ENCODE measurements at regions not wholly inside any gene's neighbourhood (a gene's known extent, or its start where the extent isn't known, plus 50 kb on each side); places are given as distances from the start of the nearest gene placed in this dataset.
"Not testable (repeated sequence)": the region's sequence is repeated elsewhere in the genome, so short reads cannot be mapped to it uniquely, and the experiment has no call there.

DNA sequence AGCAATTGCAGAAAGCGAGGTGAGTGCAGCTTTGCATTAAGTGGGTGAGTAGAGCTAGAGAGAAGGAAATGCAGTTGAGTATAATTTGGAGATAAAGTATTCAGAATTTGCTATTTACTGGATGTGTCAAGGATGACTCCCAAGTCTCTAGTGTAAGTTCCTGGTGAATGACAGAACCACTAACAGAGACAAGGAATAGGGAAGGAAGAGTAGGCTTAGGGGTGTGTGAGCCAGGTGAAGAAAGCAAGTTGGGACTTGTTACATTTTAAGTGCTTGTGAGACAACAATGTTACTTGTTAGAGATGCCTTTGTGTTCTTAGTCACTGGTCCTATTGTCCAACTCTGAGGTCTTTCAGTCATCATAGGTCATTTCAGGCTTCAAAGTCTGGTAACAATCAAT lies 70.8 kb downstream of the TBC1D26 start:
- not testable (repeated sequence) for H3K4me1 Mint-ChIP-seq; H3K9me3 Mint-ChIP-seq; H3K36me3 Mint-ChIP-seq; ATAC-seq (replicated peaks); DNase-seq; H3K27me3 Mint-ChIP-seq; H3K27ac Mint-ChIP-seq; H3K4me3 Mint-ChIP-seq

DNA sequence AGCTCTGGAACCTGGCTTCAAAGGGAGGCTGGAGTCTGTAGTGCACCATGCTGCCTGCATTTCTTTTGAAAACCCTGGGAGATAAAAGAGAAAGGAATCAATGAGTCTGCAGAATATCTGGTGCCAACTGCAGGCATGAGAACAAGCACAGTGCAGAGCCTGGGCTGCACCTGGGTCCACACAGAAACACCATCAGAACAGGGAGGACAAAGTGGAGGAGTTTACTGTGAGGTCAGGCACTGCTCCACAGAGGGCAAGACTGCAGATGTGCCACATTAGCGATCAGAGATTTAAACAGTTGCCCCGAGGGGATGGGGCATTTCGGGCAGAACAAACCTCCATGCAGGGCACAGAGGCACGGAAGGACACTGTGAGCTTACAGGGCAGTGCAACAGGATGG lies 74.7 kb downstream of the TBC1D26 start:
- not testable (repeated sequence) for H3K9me3 Mint-ChIP-seq; H3K4me3 Mint-ChIP-seq; ATAC-seq (replicated peaks); H3K36me3 Mint-ChIP-seq; H3K4me1 Mint-ChIP-seq; DNase-seq; H3K27ac Mint-ChIP-seq; H3K27me3 Mint-ChIP-seq

DNA sequence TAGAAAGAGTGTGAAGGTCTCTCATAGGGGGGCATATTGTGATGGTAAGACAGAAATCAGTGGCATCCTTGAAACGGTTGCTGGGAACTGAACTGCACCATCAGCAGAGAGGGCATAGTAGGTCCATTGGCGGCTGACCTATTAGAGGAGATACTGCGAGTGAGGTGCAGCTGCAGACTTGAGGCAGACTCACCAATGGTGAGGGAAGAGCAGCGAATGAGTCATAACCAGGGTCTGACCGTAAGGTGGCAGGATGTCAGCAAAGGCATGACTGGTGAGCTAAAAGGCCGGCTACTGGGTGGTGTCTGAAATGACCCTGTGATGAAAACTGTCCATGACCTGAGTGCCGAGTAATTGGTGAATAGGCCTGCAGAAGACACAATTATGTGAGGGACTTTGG lies 81.3 kb downstream of the TBC1D26 start:
- ATAC-seq (replicated peaks); H3K27ac Mint-ChIP-seq; H3K36me3 Mint-ChIP-seq; H3K9me3 Mint-ChIP-seq; H3K27me3 Mint-ChIP-seq; H3K4me1 Mint-ChIP-seq; DNase-seq; H3K4me3 Mint-ChIP-seq: not testable (repeated sequence)

DNA sequence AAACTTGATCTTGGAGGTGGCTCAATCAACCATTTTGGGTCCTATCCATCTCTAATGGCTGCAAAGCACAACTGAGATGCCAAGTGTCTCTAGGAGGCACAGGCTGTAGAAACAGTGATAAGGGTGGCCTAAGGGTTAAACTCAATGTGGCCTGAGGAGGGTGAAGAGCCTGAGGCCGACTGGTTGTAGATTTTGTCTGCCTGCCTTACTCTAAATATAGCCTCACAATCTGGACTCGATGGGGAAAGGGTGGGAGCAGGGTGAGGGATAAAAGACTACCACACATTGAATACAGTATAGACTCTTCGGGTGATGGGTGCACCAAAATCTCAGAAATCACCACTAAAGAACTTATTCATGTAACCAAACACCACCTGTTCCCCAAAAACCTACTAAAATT lies 81.9 kb downstream of the TBC1D26 start:
- H3K4me3 Mint-ChIP-seq; H3K9me3 Mint-ChIP-seq; H3K27me3 Mint-ChIP-seq; H3K36me3 Mint-ChIP-seq; H3K27ac Mint-ChIP-seq; H3K4me1 Mint-ChIP-seq; ATAC-seq (replicated peaks); DNase-seq: not testable (repeated sequence)

DNA sequence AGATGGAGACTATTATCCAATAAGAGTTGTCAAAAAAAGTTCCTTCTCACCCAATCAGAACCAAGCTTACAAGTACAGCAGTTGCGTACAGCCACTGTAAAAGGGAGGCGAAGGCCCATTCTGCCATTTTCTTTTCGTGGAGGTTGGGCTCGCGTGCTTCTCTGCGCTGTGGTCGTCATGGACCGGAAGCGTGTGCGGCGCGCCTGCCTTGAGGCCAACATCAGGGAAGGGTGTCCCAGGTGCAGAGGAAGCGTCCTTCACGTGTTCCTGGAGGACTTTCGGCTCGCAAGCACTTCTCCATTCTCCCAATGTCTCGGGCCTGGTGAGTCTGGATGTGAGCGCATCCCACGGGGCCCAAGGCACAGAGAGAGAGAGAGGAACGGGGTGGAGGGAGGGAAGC lies 85.8 kb downstream of the TBC1D26 start:
- not testable (repeated sequence) for ATAC-seq (replicated peaks); H3K4me1 Mint-ChIP-seq; DNase-seq; H3K36me3 Mint-ChIP-seq; H3K27ac Mint-ChIP-seq; H3K9me3 Mint-ChIP-seq; H3K4me3 Mint-ChIP-seq; H3K27me3 Mint-ChIP-seq

DNA sequence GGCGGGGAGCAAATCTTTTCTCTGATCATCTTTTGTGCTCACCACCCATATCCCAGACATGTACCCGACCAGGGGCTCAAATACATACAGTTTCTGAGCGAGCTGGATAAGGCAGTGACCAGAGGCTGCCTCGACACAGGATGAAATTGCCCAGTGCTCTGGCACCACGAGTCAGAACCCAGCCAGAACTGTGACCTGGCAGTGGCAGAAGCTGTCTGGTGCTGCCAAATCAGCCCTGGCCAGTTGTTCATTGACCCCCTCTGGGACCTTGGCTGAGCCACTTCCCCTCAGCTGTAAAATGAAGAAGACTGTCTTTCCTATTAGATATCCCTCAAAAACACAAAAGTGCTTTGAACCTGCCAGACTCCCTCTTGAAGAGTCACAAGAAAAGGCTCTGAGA lies 90.2 kb downstream of the TBC1D26 start:
- not testable (repeated sequence) for H3K27me3 Mint-ChIP-seq; H3K4me1 Mint-ChIP-seq; H3K36me3 Mint-ChIP-seq; H3K9me3 Mint-ChIP-seq; ATAC-seq (replicated peaks); H3K27ac Mint-ChIP-seq; H3K4me3 Mint-ChIP-seq; DNase-seq

DNA sequence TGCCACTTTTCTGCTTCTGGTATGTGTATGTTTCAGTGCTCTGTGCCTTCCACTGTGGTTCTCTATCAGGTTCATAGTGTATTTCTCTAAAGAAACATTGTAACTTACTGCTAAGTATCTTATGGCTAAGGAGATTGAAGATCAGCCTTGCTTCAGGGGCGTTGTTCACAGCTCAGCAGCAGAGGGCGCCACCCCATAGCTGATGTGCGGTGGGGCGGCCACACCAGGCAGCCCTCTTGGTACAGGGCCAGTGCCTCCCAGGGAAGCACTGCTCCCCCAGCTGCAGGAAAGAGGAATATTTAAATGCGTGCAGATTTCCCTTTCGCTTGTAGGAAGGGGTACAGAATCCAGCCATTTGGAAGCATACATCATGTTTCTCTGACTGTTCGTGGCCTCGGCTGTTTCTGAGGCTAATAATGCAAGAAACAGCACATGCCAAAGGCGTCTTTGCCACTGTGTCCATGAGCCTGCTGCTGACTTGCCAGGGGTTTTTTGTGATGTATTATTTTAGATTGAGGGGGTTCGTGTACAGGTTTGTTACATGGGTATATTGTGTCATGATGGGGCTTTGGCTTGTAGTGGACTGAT lies 96.7 kb downstream of the TBC1D26 start:
- not testable (repeated sequence) for H3K9me3 Mint-ChIP-seq, H3K27ac Mint-ChIP-seq, H3K36me3 Mint-ChIP-seq
- ATAC-seq (replicated peaks), result peak; percentile 64 to 66
- Mint-ChIP-seq H3K4me1 (peaks cover 22 to 35% of the 10 kb centered on the region in 2 donors), H3K4me3 (peak overlapping the region in 1 of 2 donors; percentile 18), H3K27me3 (peaks cover 22 to 30% of the 10 kb centered on the region in 2 donors)
- DNase-seq, result peak; percentile 56

DNA sequence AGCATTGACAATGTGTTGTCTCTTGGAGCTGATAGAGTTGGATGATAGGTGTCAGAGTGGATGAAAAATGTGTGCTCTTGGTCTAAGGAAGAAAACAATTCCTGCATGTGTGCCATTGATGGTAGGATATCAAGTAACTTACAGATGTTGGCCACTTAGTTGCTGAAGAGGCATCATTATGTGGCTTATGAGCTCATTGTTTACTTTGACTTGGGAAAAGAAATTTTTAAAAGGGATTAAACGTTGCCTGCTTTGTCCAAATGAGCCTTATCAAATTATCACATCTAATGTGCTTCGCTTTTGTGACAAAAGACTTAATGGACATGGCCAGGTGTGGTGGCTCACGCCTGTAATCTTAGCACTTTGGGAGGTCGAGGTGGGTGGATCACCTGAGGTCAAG lies 98.1 kb downstream of the TBC1D26 start:
- peak overlapping the region; percentile 9 for H3K27ac Mint-ChIP-seq
- not testable (repeated sequence) for ATAC-seq (replicated peaks); H3K9me3 Mint-ChIP-seq; DNase-seq; H3K4me3 Mint-ChIP-seq; H3K36me3 Mint-ChIP-seq
- peaks cover 23 to 38% of the 10 kb centered on the region in 2 donors for H3K4me1 Mint-ChIP-seq
- peaks cover 22 to 30% of the 10 kb centered on the region in 2 donors for H3K27me3 Mint-ChIP-seq

DNA sequence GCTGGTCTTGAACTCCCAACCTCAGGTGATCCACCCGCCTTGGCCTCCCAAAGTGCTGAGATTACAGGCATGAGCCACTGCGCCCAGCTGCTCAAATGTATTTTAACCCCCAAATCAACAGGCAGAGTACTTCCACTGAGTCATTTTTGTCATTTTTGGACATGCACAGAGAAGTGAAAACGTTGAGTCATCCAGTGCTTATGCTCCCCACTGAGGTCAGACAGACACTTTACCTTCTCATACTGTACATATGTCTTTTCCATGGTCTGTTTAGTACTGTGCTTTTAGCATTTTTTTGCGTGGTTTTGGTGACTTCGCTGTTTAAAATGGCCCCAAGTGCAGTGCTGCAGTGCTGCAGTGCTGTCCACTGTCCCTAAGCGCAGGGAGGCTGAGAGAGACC lies 99.1 kb downstream of the TBC1D26 start:
- H3K27ac Mint-ChIP-seq, result peak overlapping the region; percentile 85
- H3K9me3 Mint-ChIP-seq, H3K36me3 Mint-ChIP-seq, H3K4me3 Mint-ChIP-seq: not testable (repeated sequence)
- peaks cover 23 to 38% of the 10 kb centered on the region in 2 donors for H3K4me1 Mint-ChIP-seq
- peaks cover 22 to 30% of the 10 kb centered on the region in 2 donors for H3K27me3 Mint-ChIP-seq
- ATAC-seq (replicated peaks) (peak; percentile 94 to 95), DNase-seq (peak; percentile 61)

DNA sequence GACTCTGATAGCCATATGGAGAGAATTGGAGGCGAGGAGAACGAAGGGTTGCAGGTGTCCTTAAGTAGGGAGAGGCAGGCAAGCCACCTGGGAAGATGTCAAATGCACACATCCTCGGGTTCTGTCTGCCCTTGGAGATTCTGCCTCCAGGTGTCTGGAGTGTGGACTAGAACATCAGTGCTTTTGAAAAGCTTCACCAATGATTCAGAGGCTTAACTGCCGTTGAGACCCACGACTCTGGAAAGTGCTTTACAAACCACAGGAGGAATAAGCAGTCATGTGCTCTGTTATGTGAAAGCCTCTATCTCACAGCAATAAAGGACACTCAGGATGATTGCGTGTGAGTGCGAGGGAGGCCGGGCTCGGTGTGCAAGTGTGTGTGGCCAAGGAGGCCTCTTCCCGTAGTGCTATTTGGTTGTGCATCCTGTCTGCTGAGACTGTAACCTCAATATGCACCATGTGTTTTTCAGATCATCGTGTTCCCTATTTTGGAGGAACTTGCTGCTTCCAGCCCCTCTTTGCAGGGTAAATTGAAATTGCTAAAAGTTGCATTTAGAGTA lies 100.9 kb downstream of the TBC1D26 start:
- not testable (repeated sequence) for H3K4me3 Mint-ChIP-seq, DNase-seq
- peak; percentile 40 to 68 for ATAC-seq (replicated peaks)

DNA sequence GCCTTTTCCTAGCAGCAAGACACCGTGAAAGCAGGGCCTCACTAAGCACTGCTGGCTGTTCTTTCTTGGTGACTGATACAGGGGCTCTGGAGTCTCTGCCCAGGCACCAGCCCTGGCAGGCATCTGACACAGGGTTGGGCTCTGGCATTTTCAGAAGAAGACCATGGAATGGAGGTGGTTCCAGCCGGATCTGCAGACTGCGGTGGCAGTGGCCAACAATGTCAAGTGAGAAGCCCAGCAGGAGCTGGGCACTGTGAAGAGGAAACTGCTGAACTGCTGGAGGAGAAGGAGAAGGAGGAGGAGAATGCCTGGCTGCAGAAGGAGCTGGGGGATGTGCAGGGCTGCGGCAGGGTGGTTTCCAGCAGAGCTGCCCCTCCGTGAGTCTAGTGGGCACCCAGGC lies 101.8 kb downstream of the TBC1D26 start:
- peaks cover 12 to 18% of the 10 kb centered on the region in 2 donors for H3K27me3 Mint-ChIP-seq
- ATAC-seq (replicated peaks); H3K36me3 Mint-ChIP-seq; H3K4me3 Mint-ChIP-seq; H3K9me3 Mint-ChIP-seq; H3K27ac Mint-ChIP-seq; DNase-seq: not testable (repeated sequence)
- peaks cover 20 to 34% of the 10 kb centered on the region in 2 donors for H3K4me1 Mint-ChIP-seq

More for the DNA sequence above, 100.9 kb downstream of the TBC1D26 start:
- H3K27ac Mint-ChIP-seq, H3K9me3 Mint-ChIP-seq, H3K36me3 Mint-ChIP-seq: not testable (repeated sequence)
- peaks cover 23 to 38% of the 10 kb centered on the region in 2 donors for H3K4me1 Mint-ChIP-seq
- peaks cover 16 to 21% of the 10 kb centered on the region in 2 donors for H3K27me3 Mint-ChIP-seq

DNA sequence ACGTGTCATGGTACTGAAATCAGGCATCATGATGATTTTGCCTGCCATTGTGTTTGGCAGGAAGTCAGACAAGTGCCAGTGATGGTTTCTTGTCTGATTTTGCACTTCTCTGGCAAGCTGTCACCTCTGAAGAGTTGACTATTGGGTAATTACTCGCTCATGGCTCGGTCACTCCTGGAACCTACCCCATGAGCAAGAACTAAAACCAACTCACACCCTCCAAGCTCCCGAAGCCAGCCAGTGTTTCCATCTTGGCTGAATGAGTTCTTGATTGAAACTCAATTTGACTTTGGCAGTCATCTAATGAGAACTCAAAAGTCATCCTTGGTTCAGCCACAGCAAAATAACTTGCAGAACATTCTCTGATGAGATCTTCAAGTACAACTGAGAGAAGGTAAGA lies 103.4 kb downstream of the TBC1D26 start:
- H3K27me3 Mint-ChIP-seq; H3K9me3 Mint-ChIP-seq; H3K27ac Mint-ChIP-seq; DNase-seq; H3K36me3 Mint-ChIP-seq; ATAC-seq (replicated peaks); H3K4me3 Mint-ChIP-seq: not testable (repeated sequence)
- peaks cover 15 to 29% of the 10 kb centered on the region in 2 donors for H3K4me1 Mint-ChIP-seq

DNA sequence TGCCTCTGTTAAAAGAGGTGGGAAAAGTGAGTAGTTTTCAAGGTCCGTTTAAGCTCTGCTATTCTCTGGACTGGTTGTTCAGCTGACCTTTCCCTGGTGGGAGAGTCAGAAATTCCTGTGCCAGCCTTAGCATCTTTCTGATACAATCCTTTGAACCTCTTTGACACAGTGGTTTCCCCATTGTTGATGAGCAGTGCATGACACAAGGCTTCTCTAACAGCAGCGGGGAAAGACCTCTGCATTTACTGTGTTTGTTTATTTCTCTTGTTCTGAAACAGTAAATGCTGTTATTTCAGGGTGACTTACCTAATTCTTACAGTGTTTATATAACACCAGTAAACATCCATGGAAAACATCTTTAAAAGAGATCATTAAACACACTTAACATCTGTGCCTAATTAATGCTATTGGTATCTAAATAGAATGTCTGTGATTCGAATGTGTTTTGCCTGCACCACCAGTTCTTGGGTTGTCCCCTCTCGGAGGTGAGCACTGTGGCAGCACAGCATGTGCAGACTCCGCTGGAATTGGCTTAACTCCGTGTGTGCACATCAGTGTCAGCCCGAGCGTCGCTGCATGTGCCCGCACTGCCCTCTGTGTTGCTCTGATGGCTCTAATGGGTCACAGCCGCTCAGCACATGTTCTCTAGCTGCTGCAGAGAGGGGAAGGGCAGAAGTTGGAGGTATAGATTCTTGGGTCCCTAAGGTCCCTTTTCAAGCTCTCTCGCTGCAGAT lies 104.3 kb downstream of the TBC1D26 start:
- H3K27ac Mint-ChIP-seq; H3K27me3 Mint-ChIP-seq; H3K4me3 Mint-ChIP-seq; DNase-seq; H3K9me3 Mint-ChIP-seq; ATAC-seq (replicated peaks); H3K36me3 Mint-ChIP-seq: not testable (repeated sequence)
- peaks cover 12 to 22% of the 10 kb centered on the region in 2 donors for H3K4me1 Mint-ChIP-seq

DNA sequence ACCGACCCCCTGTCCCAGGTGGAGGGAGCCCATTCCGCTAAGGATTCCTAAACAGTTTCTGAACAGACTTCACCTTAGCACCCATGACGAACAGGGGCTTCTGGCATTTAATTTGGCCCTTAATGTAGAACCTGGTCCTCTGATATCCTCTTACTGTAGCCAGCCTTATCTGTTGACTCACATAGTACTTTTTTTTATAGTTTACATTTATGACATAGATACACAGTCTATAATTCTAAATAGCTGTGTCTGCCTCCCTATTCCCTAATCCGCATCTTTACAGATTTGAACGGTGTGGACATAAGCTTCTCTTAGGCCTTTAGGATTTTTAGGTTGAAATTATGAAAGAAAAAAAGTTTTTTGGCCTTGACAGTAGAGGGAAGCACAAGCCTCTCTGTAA lies 104.9 kb downstream of the TBC1D26 start:
- not testable (repeated sequence) for H3K36me3 Mint-ChIP-seq; ATAC-seq (replicated peaks); H3K9me3 Mint-ChIP-seq; H3K4me3 Mint-ChIP-seq; DNase-seq; H3K27me3 Mint-ChIP-seq; H3K27ac Mint-ChIP-seq
- peaks cover 7 to 18% of the 10 kb centered on the region in 2 donors for H3K4me1 Mint-ChIP-seq

Data from stimulated activated naive B cell treated with anti-CD40 and anti-IgM and Interleukin-4, amounts not matched to agents 10 μg/mL and 1 μg/mL and 100 μg/mL, for 72 hours (primary cell).